ENCODE measurements at regions not wholly inside any gene's neighbourhood (a gene's known extent, or its start where the extent isn't known, plus 50 kb on each side); places are given as distances from the start of the nearest gene placed in this dataset.
"Not testable (repeated sequence)": the region's sequence is repeated elsewhere in the genome, so short reads cannot be mapped to it uniquely, and the experiment has no call there.

- DNase-seq = no peak
Measured at GRCh38 chr3:197367081-197367780, 68.8 kb upstream of the DLG1 start.

- DNase-seq = no peak
Measured at GRCh38 chr3:197366301-197367044, 68.1 kb upstream of the DLG1 start.

GRCh38 chr3:197365586-197365985 is 67.2 kb upstream of the DLG1 start:
- no peak for DNase-seq

GRCh38 chr3:197364410-197365071 is 66.1 kb upstream of the DLG1 start:
- no peak for DNase-seq

GRCh38 chr3:197363553-197364409 is 65.4 kb upstream of the DLG1 start:
- DNase-seq = no peak

GRCh38 chr3:197362081-197362480 is 63.7 kb upstream of the DLG1 start:
- no peak for DNase-seq

- DNase-seq = not testable (repeated sequence)
Measured at GRCh38 chr3:197360095-197360494, 61.7 kb upstream of the DLG1 start.

GRCh38 chr3:197359476-197359875 is 61.1 kb upstream of the DLG1 start:
- not testable (repeated sequence) for DNase-seq

- DNase-seq = no peak
Measured at GRCh38 chr3:197356741-197357140, 58.3 kb upstream of the DLG1 start.

- DNase-seq = no peak
Measured at GRCh38 chr3:197356275-197356674, 57.9 kb upstream of the DLG1 start.

GRCh38 chr3:197355713-197356112 is 57.3 kb upstream of the DLG1 start:
- no peak for DNase-seq

GRCh38 chr3:197354568-197355001 is 56.2 kb upstream of the DLG1 start:
- DNase-seq = no peak

GRCh38 chr3:197353867-197354567 is 55.6 kb upstream of the DLG1 start:
- DNase-seq = no peak

- DNase-seq = no peak
Measured at GRCh38 chr3:197353001-197353866, 54.8 kb upstream of the DLG1 start.

- no peak for DNase-seq
Measured at GRCh38 chr3:197352382-197352781, 54.0 kb upstream of the DLG1 start.

GRCh38 chr3:197350446-197350845 is 52.0 kb upstream of the DLG1 start:
- no peak for DNase-seq

- no peak for DNase-seq
Measured at GRCh38 chr3:197349368-197349767, 51.0 kb upstream of the DLG1 start.

Data from NCI-H748 treated with DMSO at 0.1 percent for 48 hours (cell line).